Dedifferentiated amniotic fluid mesenchymal stem cell (primary cell): ENCODE measurements at regions not wholly inside any gene's neighbourhood (a gene's known extent, or its start where the extent isn't known, plus 50 kb on each side); places are given as distances from the start of the nearest gene placed in this dataset.

Source experiments
- DNase-seq: peaks from one replicate; pipeline ENCODE4 v3.0.0-alpha.2; 2016; ENCODE audit errors: extremely low spot score

DNA sequence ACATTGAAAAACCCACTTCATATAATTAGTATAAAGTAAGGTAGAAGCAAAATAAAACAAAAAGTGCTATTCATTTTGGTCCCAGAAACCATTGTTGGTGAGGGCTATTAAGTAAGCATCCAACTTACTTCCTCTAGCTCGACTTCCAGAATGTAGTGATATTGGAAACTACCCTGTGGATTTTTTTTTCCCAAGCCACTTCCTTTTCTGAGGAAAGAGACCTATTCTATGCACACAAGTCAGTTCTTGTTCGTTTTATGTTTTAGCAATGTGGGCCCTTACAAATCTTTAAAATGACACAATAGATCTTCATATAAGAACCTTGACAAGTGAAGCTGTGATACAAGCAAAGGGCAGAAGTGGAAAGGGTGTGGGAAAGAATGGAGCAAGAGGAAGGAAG, 402.0 kb upstream of the TBL1XR1 start:
- no peak for DNase-seq

DNA sequence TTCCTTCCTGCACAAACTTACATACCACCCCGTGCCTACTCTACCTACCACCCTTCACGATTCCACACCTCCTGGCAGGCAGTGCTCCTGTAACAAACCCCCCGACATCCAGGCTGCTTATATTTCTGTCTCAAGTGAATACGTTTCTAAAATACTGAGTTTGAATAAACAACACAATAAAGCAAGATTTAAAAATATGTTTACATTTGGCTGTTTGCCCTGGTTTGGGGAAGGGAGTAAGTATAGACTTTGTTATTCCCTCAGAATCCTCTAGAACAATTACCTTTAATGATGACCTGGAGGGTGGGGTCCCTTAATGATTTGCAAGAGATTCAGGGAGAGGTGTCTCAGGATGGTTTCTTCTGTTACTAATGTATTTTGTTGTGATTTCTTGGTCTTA, 402.6 kb upstream of the TBL1XR1 start:
- no peak for DNase-seq

DNA sequence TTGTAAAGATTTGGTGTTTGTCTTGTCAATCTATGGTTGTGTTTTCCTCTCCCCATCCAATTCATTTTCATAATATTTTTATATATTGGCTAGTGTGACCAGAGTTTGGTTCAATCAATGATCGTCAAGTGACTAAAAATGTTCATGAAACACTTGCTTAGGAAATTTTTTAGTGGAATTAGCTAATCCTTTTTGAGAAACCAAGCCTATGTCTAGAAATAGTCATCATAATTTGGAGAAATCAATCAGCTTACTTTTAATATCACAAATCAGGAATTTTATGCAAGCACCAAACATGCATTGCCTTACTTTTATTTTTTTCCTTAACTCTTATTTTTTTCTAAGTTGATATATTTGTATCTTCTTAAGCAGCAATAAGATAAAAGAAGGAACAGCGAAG, 403.1 kb upstream of the TBL1XR1 start:
- no peak for DNase-seq

GRCh38 chr3:177601152-177601551, 403.9 kb upstream of the TBL1XR1 start:
- DNase-seq: no peak

- DNase-seq: no peak
Measured at GRCh38 chr3:177602601-177603147, 405.4 kb upstream of the TBL1XR1 start.

DNA sequence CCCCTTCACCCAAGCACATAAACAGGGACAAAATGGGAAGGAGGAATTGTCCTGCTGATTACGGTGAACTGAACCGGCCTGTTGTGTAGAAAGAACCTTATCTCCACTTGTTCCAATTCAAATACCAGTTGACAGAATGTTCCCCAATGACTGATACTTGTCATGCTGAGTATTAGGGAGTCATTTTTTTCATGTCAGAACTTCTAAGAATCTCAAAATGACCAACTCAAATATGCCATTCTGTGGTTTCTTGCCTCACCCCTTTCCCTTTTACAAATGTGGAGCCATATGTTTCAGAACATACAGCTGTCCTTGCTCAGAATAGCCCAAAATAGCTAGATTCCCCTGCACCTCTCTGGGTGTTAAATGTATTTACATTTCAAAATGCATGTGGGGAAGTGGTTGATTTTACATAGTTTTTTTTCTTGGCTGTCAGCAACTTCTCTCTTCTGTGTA, 405.9 kb upstream of the TBL1XR1 start:
- no peak for DNase-seq

DNA sequence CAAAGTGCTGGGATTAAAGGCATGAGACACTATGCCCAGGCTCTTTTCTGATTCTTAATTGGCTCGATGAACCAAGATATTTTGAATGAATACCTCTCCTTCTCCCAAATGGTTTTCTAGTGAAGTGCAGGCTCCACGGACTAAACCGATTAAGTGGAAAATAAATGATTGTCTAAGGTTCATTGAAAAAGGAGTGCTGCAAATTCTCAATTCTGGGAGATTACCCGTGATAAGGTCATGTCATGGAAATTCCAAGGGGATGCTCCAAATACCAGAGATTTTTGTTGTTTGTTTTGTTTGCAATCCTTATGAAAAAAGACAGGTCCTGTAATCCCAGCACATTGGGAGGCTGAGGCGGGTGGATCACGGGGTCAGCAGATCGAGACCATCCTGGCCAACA, 406.9 kb upstream of the TBL1XR1 start:
- no peak for DNase-seq

- DNase-seq: no peak
Measured at GRCh38 chr3:177606891-177607290, 409.6 kb upstream of the TBL1XR1 start.

DNA sequence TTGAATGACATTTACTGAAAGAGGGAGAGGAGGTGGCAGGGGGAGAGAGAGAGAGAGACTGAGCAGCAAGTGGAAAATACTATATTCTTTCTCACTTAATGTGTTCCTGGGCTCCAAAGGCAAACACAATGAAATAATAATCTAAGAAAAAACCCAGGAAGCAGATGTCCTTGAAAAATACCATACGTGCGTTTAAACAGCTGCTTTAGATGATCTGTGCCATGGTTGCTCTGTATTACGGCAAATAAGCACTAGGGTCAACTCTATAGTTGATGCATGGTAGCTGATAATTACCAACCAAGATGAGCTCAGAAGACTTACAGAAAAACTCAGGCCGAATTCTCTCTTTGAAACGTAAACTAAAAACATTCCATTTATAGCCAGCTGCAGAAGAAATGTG, 410.3 kb upstream of the TBL1XR1 start:
- DNase-seq: no peak

- no peak for DNase-seq
Measured at GRCh38 chr3:177608443-177608842, 411.2 kb upstream of the TBL1XR1 start.

DNA sequence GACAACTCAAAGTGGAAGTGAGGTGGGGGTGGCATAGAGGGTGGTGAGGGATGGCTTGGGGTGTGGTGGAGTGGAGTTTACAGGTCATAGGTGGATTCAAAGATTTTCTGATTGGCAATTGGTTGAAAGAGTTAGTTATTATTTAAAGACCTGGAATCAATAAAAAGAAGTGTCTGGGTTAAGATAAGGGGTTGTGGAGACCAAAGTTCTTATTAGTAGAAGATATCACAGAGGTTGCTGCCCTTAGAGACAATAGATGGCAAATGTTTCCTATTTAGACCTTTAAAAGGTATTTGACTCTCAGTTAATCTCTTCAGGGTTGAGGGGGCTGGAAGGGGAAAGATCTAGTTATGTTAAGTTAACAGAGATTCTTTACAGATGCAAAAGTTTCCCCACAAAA, 412.3 kb upstream of the TBL1XR1 start:
- DNase-seq: no peak

- no peak for DNase-seq
Measured at GRCh38 chr3:177610262-177610661, 413.0 kb upstream of the TBL1XR1 start.

DNA sequence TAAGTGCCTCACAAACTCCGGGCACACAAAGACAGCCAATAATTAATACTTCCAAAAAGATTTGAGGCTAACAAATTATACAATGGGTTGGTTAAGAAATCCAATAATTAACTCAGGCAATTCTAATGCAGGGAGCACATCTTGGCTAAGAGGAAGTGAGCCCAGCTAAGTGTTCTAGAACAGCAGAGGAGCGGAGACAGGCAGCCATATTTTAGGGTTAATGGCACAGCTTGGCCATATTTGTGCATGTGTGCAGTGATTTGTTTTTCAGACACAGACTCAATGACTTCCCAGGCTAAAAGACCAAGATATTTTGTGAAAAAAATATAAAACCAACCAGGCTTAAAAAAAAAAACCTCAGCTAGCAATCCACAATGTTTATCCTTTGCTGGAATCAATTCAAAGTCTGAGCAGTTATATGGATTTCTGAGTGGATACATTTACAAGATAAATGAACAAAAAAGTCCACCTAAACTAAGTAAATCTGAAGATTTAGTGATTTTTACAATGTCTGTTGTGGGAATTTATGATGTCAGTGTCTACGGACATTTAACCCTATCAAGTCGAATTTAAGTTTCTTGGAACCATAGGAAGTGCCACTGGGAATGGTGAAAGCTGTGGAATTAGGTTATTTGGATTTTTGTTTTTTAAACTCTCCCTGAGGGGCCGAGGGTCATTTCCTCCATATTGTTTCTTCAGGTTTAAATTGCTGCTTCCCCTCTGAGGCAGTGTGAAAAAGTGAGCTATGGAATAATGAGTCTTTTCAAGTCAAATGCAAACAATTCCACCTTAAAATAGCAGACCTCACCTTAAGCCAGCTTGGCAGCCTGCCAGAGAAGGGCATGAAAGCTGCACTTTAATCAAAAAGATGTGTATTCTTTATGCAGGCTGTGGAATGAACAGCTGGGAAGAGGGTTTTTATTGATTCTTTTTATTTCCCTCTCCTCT, 413.7 kb upstream of the TBL1XR1 start:
- peak; percentile 46 for DNase-seq

DNA sequence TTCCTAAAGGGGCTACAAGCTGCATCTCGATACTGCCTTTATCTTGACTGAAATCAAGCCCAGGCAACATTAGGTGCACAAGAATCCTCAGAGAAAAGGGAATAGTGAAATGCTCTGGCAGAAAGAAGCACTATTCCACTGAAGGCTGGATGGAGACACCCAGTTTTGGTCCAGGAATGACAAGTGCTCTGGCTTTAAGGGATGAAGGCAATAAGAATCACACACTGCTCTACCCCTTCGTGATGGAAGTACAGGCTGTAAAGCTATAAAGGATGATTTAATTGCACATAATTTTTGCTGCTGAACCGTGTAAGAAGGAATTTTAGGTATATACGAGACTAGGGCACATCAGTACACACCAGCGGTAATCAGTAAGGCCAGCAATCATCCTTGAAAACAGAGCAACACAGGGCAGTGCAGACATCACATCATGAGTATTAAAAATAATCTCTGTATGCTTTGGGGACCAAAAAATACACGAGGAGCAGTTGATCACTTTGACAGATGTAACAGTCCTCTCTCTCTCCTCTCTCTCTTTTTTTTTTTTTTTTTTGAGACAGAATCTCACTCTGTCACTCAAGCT, 414.6 kb upstream of the TBL1XR1 start:
- no peak for DNase-seq

DNA sequence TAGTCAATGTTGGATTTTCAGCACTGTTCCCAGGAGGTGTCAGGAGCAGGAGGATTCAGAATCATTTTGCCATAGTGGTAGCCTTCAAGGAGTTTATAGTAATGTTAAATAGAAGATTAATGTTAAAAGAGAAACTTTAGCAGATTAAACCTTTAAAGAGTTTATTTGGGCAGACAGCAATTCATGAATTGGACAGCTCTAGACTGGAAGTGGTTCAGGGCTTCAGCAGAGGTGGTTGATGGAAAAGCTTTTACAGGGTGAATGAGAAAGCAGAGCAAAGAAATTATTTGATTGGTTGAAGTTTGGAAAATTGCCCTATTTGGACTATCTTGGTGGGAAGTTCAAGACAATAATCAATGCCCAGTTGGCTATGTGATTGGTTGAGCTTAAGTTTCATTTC, 416.6 kb upstream of the TBL1XR1 start:
- DNase-seq: no peak

- DNase-seq: peak; percentile 75
Measured at GRCh38 chr3:177615015-177615414, 417.7 kb upstream of the TBL1XR1 start.

- peak; percentile 89 for DNase-seq
Measured at GRCh38 chr3:177618873-177619733, 421.8 kb upstream of the TBL1XR1 start.

- DNase-seq: no peak
Measured at GRCh38 chr3:177620073-177620472, 422.8 kb upstream of the TBL1XR1 start.

- DNase-seq: no peak
Measured at GRCh38 chr3:177622520-177622919, 425.2 kb upstream of the TBL1XR1 start.

GRCh38 chr3:177622982-177623617, 425.8 kb upstream of the TBL1XR1 start:
- DNase-seq: no peak
